CD4-positive, alpha-beta T cell treated with Interleukin-4 for 4 hours (primary cell): ENCODE measurements at regions not wholly inside any gene's neighbourhood (a gene's known extent, or its start where the extent isn't known, plus 50 kb on each side); places are given as distances from the start of the nearest gene placed in this dataset.
A peak's percentile ranks its signal among the peaks of the same experiment; 100 is the strongest.

Source experiments
- DNase-seq: peaks from one replicate; pipeline ENCODE4 v3.0.0-alpha.2; 2020

DNA sequence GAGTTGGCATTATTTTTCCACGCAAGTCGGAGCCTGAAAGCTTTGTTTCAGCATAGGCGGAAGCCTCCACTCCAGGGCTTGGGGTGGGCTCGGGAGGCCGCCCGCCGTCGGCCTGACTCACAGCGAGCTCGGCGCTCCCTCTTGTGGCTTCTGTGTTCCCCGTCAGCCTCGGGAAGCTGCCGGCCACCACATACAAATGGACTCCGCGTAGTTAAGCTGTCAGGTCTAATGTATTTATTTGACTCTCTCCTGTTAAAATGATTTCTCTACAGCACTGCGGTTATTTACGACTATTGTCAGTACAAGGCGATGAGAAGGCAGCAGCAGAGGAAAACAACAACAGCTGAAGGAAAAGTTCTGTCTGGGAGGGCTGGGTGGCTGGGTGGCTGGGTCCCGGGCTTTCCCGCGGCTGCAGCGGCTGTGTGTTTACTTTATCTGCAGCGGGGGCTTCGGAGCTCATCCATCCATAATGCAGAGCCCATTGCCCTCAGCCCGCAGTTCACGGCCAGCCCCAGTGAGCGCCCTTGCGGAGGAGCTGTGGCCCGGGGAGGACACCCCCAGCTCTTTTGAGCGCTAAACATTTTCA is 375.7 kb upstream of the CAMK1G start:
- DNase-seq: no peak

DNA sequence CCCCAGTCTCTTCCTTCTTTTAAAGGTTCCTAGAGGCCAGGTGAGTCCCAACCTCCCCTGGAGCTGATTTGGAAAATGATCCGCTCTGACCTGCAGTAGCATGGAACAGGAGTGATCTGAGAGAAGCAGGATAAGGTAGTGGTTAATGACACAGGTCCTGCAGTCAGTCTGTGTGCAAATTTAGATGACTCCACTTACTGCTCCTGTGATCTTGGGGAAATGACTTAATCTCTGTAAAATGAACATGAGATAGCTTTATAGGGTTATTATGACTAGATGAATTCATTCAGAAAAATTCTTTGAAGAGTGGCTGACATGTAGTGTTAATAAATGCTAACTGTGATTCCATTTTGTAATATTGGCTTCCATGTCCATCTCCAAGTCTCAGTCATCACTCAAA is 374.9 kb upstream of the CAMK1G start:
- no peak for DNase-seq

DNA sequence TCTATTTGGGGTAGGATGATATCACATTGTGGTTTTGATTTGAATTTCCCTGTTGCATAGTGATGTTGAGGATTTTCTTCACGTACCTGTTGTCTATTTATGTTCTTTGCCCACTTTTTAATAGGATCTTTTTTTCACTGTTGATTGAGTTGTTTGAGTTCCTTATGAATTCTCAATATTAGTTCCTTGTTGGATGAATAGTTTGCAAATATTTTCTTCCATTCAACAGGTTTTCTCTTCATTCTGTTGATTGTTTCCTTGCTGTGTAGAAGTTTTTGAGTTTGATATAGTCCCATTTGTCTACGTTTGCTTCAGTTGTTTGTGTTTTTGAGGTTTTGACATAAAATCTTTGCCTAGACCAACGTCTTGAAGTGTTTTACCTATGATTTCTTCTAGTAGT is 369.5 kb upstream of the CAMK1G start:
- no peak for DNase-seq

DNA sequence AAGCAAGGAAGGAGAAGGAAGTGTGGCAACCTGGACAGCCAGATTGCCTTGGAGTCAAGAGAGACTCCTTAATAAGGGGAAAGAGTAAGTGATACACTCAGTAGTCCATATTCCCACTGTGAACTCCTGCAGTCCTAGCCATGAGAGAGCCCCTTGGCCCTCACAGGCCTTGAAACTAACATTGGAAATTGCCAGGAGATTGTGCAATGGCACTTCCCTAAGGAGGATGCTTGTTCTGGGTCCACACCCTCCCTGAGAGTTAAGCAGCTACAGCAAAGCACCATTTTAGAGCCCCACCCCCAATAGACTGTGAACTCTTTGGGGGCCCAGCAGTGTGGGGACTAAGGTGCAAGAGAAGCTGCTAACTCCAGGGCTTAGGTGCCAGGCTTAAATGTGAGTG is 367.7 kb upstream of the CAMK1G start:
- DNase-seq: no peak

DNA sequence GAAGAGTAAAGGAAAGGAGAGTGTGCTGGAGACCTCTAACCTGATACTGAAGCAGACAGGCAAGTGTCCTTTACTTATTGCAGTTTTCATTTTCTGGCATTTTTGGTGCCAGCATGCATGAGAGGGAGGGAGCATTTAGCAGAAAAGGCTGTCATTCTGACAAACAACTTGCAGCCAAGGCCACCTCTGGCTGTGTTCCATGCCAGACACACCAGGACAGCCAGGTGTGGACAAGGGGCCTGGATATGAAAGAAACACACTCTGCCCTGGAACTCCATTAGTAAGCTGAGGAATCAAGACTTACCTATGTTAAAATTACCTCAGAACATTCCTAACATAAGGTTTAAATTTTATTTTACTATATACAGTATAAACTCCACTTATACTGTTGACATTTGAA is 365.4 kb upstream of the CAMK1G start:
- no peak for DNase-seq

DNA sequence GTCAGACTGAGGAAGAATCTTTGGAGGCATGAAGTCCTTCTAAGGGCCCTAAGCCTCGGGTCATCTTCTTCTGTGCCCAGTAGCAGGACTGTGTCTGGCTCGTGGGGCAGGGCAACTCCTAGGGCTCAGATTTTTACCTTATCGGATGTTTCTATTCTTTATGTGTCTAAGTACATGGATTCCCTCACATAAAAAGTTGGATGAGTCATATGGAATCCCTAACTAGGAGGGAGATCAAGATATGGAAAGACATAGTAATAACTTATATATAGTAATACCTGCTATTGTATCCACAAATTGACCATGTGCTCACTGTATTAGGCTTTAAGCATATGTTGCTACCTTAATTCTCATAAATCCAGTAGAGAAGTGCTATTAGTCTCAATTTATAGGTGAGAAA is 364.5 kb upstream of the CAMK1G start:
- DNase-seq: no peak

DNA sequence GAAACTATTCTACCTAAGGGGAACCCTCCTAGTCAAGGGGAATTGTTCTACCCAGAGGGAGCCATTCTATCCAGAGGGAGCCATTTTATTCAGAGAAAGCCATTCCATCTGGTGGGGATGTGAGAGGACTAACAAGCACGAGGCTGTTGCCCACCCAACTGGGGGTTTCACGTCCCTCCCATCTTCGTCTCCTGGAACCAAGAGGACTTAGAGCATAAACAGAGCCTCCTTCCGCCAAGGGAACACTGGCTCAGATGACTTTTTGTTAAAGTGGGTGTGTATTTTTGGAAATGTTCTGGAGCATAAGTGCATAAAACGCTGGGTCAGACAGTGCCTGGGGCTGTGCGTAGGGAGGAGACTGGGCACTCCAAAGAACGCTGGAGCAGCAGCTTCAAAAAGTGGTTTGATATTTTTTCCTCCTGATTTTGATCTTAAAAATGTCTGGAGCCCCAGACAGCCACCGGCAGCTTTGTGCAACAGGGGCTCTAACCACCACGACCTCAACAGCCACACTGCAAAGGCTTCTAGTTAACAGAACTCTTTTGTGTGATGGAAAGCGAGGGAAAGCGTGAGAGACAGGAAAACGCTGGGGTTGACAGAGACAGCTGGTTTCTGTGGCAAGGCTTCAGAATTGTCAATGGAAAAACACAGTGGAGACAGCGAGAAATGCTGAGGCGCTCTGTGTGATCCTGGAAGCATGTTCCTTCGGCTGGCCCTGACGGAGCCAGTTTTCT is 363.6 kb upstream of the CAMK1G start:
- no peak for DNase-seq

DNA sequence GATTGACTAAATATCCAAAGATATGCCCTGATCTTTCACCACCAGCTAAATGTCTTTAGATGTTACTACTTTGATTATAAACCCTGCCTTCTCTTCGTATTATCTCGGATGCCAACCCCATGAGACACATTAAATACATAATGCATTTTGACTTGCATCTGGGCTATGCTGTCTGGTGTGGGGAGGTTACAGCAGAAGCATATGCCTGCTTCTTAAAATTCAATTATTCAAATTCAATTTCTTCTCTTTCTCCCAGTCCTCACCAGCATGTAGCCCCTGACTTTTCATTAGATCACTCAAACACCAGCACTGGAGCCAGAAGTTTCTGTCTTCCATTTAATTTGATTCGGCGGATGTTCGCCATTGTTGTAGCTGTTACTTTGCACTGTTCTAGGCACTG is 360.7 kb upstream of the CAMK1G start:
- no peak for DNase-seq

DNA sequence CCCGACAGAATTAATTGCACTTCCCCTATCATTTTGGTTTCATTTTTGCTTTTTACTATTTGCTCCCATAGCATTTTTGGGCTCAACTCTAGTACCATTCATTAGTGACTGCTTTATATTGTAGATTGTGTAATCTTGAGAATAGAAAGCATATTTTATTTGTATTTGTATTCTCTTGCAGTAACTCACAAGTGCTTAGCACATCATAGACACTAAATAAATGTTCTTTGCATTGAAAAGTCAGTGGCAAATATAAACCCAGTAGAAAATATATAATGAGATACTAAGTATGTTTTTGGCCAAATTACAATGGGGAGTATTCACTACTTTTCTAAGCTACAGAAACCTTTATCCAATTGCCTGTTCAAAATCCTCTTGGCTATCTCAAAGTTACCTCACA is 359.7 kb upstream of the CAMK1G start:
- no peak for DNase-seq

DNA sequence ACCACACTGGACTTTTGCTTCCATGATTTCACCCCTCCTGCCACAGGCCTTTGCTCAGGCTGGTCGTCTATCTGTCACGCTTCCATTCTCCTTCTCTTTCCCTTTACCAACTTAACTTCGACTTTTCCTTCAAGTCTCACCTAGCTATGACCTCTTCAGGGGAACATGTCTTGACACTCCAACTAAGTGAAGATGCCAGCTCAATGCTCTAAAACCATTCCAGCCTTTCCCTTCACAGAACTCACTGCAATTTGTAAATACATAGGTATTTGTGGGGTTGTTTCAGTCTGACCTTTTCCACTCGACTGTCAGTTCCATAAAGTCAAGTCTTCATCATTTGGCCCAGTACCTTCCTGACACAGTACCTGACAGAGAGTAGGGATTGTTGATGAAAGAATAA is 358.6 kb upstream of the CAMK1G start:
- no peak for DNase-seq

DNA sequence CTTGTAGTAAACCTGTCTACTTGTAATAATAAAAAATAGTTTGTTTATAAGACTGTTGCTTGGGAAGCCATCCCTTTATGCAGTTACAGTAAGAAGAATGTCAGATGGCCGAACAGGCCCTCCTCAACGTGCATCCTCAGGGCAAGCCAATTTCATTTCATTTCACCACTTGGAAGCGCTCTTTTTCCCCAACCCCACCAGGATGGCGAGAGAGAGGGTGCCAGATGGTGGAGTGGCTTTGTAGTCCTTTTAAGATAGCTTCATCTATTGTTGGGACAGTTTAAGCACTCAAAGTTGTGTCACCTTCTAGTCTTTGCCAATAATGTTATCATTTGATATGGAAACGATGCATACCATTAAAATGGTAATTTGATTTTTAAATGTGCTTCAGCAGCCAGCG is 356.3 kb upstream of the CAMK1G start:
- no peak for DNase-seq

DNA sequence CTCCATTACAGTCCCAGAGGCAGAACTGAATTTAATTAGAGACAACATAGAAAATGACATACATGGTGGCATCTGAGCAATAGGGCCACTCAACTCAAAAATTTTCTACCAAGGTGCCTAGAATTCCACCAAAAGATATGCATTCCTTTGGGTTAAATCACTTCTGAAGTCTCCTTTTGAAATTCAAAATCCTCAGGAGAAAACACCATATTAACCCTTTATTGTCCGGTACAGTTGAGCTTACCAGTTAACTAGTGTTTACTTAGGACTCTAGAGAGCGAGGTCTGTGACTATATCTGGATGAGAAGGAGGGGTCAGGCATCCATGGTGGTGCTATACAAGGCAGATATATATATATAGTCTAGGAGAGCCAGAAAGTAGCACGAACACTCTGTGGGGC is 355.6 kb upstream of the CAMK1G start:
- DNase-seq: no peak

DNA sequence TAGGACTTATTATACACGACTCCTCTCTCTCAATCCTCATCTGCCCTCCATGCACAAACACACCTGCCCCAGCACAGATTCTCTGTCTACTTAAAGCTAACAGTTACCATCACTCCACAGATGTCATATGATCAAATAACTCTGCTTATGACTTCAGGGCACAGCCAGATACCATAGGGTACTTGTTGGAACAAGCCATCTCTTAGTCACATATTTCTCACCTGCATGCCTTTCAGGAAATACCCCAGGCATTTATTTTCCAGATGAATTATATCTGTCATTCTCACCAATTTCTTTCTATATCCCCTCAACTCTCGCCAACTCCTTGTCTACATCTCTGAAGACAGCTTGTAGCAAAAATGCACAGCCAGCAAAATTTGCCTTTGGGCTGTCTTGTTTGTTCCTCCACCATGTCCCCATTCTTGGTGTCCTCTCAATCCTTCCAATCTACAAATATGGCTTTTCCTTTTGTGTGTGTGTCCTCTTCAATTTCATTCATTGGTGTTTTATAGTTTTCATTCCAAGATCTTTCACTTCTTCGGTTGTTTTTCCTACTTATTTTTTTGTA is 353.9 kb upstream of the CAMK1G start:
- no peak for DNase-seq

DNA sequence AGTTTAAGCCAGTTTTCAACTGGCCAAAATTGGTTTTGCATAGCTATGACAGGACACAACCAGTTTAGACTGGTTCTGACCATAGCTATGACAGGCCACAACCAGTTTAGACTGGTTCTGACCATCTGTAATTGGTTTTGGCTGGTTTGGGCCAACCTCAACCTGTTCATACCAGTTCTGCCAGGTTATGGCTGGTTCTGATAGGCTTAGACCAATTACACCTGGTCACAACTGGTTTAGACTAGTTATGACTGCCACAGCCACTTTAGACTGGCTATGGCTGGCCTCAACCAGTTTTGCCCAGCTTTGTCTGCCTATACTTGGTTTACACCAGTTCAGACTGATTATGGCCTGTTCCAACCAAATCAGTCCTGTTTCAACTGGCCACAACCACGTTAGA is 353.2 kb upstream of the CAMK1G start:
- no peak for DNase-seq

DNA sequence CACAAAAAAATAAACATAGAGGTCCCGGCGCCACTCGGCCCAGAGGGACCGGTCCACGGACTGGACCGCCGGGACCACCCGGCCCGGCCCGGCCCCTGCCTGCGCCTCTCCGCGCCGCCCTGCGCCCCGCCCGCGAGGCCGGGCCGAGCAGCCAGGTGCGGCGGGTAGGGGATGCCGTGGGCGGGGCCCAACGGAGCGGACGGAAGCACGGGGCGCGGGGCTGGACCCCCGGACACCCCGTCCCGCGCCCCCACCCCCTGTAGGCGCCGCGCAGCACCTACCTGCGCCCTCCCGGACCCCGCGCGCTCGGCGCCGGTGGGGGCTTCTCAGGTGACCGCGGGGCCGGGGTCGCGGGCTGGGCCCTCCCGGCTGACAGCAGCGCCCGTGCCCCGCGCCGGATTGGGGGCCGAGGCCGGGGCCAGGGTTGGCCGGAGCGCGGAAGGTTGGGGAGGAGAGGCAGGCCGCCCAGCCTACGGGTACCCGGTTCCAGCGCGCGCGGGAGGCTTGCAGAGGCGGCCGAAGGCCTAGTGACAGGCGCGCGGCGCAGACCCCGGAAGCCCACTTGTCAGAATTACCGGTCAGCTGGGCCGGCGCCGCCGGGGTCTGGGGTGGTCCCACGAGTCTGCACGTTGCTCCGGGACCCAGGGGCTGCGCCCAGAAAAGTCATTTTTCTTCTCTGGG is 351.9 kb upstream of the CAMK1G start:
- no peak for DNase-seq

DNA sequence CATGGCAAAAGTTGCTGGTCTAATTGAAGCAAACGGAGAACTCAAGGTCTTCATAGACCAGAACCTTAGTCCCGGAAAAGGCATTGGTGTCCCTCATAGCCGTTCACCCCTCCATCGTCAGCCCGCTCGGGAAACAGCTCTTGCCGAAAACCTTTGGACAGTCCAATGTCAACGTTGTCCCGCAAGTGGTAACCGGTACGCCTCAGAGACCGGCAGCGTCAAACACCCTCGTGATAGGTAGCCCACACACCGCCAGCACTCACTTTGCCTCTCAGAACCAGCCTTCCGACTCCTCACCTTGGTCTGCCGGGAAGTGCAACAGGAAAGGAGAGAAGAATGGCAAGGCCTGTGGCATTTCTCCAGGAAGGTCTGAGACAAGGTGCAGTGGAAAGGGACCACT is 351.3 kb upstream of the CAMK1G start:
- DNase-seq: no peak

DNA sequence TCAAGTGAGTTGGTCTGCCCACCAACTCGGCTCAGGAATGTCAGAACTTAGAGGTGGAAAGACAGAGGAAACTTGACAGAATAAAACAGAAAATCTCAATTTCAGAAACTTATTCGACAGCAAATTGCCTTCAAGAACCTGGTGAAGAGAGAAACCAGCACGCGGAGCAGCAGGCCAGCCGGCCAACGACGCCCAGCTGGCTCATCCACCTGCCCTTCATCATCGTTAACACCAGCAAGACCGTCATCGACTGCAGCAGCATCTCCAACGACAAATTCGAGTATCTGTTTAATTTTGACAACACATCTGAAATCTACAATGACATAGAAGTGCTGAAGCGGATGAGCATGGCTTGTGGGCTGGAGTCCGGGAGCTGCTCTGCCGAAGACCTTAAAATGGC is 350.8 kb upstream of the CAMK1G start:
- no peak for DNase-seq

DNA sequence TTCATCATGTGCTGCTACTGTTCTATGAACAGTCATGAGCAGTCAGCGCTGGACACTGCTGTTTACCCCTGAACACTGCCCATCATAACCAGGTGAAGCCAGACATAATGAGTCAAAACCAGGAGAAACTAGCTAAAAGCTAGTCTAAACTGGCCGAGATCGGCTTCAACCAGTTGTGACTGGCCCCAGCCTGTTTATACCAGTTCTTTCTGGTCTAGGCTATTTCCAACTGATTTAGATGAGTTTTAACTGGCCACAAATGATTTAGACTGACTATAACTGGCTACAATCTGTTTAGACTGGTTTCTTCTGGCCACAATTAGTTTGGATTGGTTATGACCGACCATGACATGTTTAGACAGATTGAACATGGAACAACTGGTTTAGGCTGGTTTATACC is 348.3 kb upstream of the CAMK1G start:
- no peak for DNase-seq

DNA sequence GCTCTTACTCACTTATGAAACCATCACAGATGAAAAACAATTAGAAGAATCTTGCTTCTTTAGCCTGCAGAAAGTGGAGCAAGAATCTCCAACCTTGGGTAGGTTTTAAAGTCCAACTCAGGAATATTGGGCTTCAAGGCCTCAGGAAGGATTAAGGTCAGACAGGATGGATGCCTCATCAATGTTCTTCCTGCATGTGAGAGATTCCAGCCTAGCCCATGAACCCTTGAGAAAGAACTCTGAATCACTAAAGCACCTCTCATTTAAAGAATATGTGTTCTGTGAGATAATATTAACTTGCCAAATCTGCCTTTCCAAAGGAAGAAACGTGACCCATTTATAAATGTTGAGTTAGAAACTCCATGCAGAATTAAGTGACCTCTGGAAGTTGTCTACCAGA is 345.2 kb upstream of the CAMK1G start:
- no peak for DNase-seq

DNA sequence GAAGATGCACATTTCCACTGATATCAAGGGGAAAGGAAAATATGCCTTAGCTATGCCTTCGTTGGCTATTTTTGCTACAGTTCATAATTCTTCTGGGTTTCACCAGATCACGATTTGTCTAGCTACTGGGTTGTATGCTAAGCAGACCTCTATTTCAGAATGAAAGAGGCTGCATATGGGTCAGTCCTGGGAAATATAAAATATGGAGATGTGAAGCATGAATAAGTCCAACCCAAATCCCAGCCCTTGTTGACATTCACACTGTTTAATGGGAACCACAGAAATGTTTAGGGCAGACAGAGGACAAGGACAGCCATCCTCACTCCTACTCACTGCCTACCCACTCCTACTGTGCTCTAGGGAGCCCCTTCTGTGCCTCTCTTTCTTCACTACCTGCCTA is 343.2 kb upstream of the CAMK1G start:
- DNase-seq: no peak

DNA sequence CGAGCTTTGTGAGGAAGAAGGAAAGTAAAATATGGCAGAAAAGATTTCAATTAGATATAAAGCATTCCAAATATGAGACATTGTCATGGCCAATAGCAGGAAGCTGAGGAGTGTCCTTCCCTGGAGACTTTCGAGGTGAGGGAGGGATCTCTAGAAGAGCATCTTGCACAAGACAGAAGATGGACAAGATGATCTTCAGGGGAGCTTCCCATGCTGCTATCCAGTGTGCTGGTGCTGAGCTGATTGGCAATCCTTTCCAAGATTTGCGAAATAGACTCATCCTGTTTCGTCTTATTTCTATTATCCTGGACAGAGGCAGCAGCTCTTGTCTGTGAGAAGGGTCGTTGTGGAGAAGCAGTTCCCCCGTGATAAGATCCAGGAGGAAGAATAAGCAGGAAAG is 342.0 kb upstream of the CAMK1G start:
- no peak for DNase-seq

DNA sequence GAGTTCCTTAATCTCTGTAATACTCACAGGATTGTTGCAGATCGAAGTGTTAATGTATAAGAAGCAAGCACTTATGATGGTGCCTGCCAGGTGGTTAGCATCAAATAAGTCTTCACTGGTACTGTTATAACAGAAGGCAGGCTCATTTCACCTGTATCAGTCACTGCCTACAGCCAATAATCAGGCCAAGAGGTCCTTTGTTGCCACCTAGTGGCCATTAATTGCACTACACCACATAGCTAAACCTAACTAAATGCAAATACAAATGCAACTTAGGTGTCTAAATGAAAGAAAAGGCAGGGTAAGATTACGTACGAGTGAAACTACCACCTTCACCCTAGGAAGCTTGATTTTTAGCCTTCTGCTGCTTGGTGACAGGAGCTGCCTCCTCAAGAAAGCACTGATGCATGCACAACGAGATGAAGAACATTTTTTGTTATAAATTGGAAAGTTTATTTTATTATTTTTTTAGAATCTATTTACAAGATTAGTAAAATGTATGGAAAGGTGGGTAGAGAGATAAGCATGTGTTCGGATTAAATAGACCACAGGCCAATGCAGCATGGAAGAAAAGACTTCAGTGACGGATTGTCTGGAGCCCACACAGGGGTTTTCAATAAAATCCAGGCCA is 334.8 kb upstream of the CAMK1G start:
- peak; percentile 48 for DNase-seq

DNA sequence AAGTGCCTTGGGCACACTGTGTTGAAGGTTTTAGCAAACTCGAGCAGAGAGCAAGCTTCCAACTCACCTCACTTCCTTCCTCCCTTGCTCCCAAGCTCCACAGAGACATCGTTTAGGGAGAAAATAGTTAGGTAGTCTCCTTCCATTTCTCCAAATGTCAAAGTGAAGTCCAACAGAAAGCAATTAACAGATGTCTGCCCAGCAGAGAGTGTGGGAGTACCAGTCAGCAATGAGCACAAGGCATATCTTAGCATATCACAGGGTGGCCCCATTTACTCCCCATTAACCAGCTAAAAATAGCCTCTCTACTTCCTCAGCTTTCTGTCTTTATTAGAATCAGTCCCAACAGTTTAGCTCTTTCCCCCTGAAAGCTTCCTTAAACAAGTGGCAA is 334.2 kb upstream of the CAMK1G start:
- DNase-seq: no peak
